ENCODE measurements at regions not wholly inside any gene's neighbourhood (a gene's known extent, or its start where the extent isn't known, plus 50 kb on each side); places are given as distances from the start of the nearest gene placed in this dataset.
"Not testable (repeated sequence)": the region's sequence is repeated elsewhere in the genome, so short reads cannot be mapped to it uniquely, and the experiment has no call there.

- Histone ChIP-seq H3K9ac (ENCODE audit: insufficient read depth, low read length, poor library complexity, severe bottlenecking) (no peak overlapping the region), H2AFZ (ENCODE audit: insufficient read depth, low read depth, low read length, poor library complexity, severe bottlenecking) (no peak overlapping the region), H3K4me1 (ENCODE audit: control insufficient read depth in 1 of 2, insufficient read depth in 2 of 2, low read length in 2 of 2) (no peaks in the 10 kb centered on the region), H3K27me3 (ENCODE audit: control insufficient read depth in 2 of 2, insufficient read depth in 2 of 2, low read length in 2 of 2) (no peaks in the 10 kb centered on the region), H3K9me3 (replicated peaks in 1 of 2; ENCODE audit: control insufficient read depth in 1 of 2, insufficient read depth in 1 of 2, low read length in 2 of 2) (peaks cover 0 to 4% of the 10 kb centered on the region in 2 donors), H3K36me3 (replicated peaks in 1 of 2; ENCODE audit: control insufficient read depth in 1 of 2, insufficient read depth in 2 of 2, low read length in 2 of 2) (no peaks in the 10 kb centered on the region), H3K4me3 (replicated peaks in 1 of 3; ENCODE audit: low read depth in 2 of 3, low read length in 3 of 3) (no peak overlapping the region), H3K79me2 (ENCODE audit: insufficient read depth, low read length) (no peaks in the 10 kb centered on the region), H3K27ac (ENCODE audit: low read depth in 1 of 2, low read length in 2 of 2) (no peak overlapping the region), H3K4me2 (replicated peaks; ENCODE audit: extremely low read depth, low read length, poor library complexity, severe bottlenecking) (no peak overlapping the region), H4K20me1 (ENCODE audit: insufficient read depth, low read length) (no peaks in the 10 kb centered on the region)
- Mint-ChIP-seq H3K27me3 (ENCODE audit: low read depth in 3 of 3) (peaks cover 0 to 4% (median 2%) of the 10 kb centered on the region in 3 donors), H3K4me3 (no peak overlapping the region), H3K36me3 (no peaks in the 10 kb centered on the region), H3K9me3 (peaks cover 0 to 11% (median 2%) of the 10 kb centered on the region in 7 donors), H3K4me1 (no peaks in the 10 kb centered on the region), H3K27ac (no peak overlapping the region)
- DNase-seq = no peak
- WGBS (ENCODE audit: insufficient coverage) = 90% methylated on average over 2 of the region's 5 CpGs
- intact Hi-C loops (cut with micrococcal nuclease) = no loop called here
- no peak for TF ChIP-seq CTCF (IDR thresholded peaks at IDR 0.05)
Observed at GRCh38 chr18:70394672-70395071, 105.8 kb downstream of the SOCS6 start.

- no peaks in the 10 kb centered on the region for H3K27me3 ChIP-seq (ENCODE audit: control insufficient read depth in 2 of 2, insufficient read depth in 2 of 2, low read length in 2 of 2)
- H3K9me3 ChIP-seq (replicated peaks in 1 of 2; ENCODE audit: control insufficient read depth in 1 of 2, insufficient read depth in 1 of 2, low read length in 2 of 2) = peaks cover 0 to 4% of the 10 kb centered on the region in 2 donors
- H3K36me3 ChIP-seq (replicated peaks in 1 of 2; ENCODE audit: control insufficient read depth in 1 of 2, insufficient read depth in 2 of 2, low read length in 2 of 2) = no peaks in the 10 kb centered on the region
- H3K27ac Mint-ChIP-seq = no peak overlapping the region
- DNase-seq = no peak
- WGBS (ENCODE audit: insufficient coverage) = no CpG with 5 or more reads among the region's 4 CpGs
- H4K20me1 ChIP-seq (ENCODE audit: insufficient read depth, low read length) = no peaks in the 10 kb centered on the region
- no peaks in the 10 kb centered on the region for H3K79me2 ChIP-seq (ENCODE audit: insufficient read depth, low read length)
- H3K9ac ChIP-seq (ENCODE audit: insufficient read depth, low read length, poor library complexity, severe bottlenecking) = no peak overlapping the region
- no peak overlapping the region for H2AFZ ChIP-seq (ENCODE audit: insufficient read depth, low read depth, low read length, poor library complexity, severe bottlenecking)
- H3K4me2 ChIP-seq (replicated peaks; ENCODE audit: extremely low read depth, low read length, poor library complexity, severe bottlenecking) = no peak overlapping the region
- peaks cover 2 to 11% (median 4%) of the 10 kb centered on the region in 7 donors for H3K9me3 Mint-ChIP-seq
- no peak overlapping the region for H3K27ac ChIP-seq (ENCODE audit: low read depth in 1 of 2, low read length in 2 of 2)
- H3K4me3 Mint-ChIP-seq = no peak overlapping the region
- no peak for TF ChIP-seq CTCF (IDR thresholded peaks at IDR 0.05)
- no peaks in the 10 kb centered on the region for H3K4me1 ChIP-seq (ENCODE audit: control insufficient read depth in 1 of 2, insufficient read depth in 2 of 2, low read length in 2 of 2)
- no peaks in the 10 kb centered on the region for H3K4me1 Mint-ChIP-seq
- intact Hi-C loops (cut with micrococcal nuclease) = no loop called here
- H3K27me3 Mint-ChIP-seq (ENCODE audit: low read depth in 3 of 3) = peaks cover 0 to 2% (median 1%) of the 10 kb centered on the region in 3 donors
- no peaks in the 10 kb centered on the region for H3K36me3 Mint-ChIP-seq
- no peak overlapping the region for H3K4me3 ChIP-seq (replicated peaks in 1 of 3; ENCODE audit: low read depth in 2 of 3, low read length in 3 of 3)
Observed at GRCh38 chr18:70390371-70391090, 101.7 kb downstream of the SOCS6 start.

- H2AFZ ChIP-seq (ENCODE audit: insufficient read depth, low read depth, low read length, poor library complexity, severe bottlenecking); H4K20me1 ChIP-seq (ENCODE audit: insufficient read depth, low read length); H3K4me3 Mint-ChIP-seq; H3K9me3 Mint-ChIP-seq; H3K27me3 Mint-ChIP-seq (ENCODE audit: low read depth in 3 of 3); H3K27ac Mint-ChIP-seq; H3K79me2 ChIP-seq (ENCODE audit: insufficient read depth, low read length); H3K9ac ChIP-seq (ENCODE audit: insufficient read depth, low read length, poor library complexity, severe bottlenecking); H3K4me1 ChIP-seq (ENCODE audit: control insufficient read depth in 1 of 2, insufficient read depth in 2 of 2, low read length in 2 of 2); H3K36me3 ChIP-seq (replicated peaks in 1 of 2; ENCODE audit: control insufficient read depth in 1 of 2, insufficient read depth in 2 of 2, low read length in 2 of 2); H3K4me3 ChIP-seq (replicated peaks in 1 of 3; ENCODE audit: low read depth in 2 of 3, low read length in 3 of 3); intact Hi-C loops (cut with micrococcal nuclease); H3K27ac ChIP-seq (ENCODE audit: low read depth in 1 of 2, low read length in 2 of 2); H3K9me3 ChIP-seq (replicated peaks in 1 of 2; ENCODE audit: control insufficient read depth in 1 of 2, insufficient read depth in 1 of 2, low read length in 2 of 2); H3K36me3 Mint-ChIP-seq; H3K4me1 Mint-ChIP-seq; H3K27me3 ChIP-seq (ENCODE audit: control insufficient read depth in 2 of 2, insufficient read depth in 2 of 2, low read length in 2 of 2); H3K4me2 ChIP-seq (replicated peaks; ENCODE audit: extremely low read depth, low read length, poor library complexity, severe bottlenecking); DNase-seq: not testable (repeated sequence)
- WGBS (ENCODE audit: insufficient coverage) = 90% methylated on average over 2 of the region's 5 CpGs
Observed at GRCh38 chr18:70389036-70389435, 100.2 kb downstream of the SOCS6 start.

Measured in CD14-positive monocyte (primary cell).